Duodenal mucosa (tissue), 2 donors: ENCODE measurements at regions not wholly inside any gene's neighbourhood (a gene's known extent, or its start where the extent isn't known, plus 50 kb on each side); places are given as distances from the start of the nearest gene placed in this dataset.

ENCODE experiments used
- H3K27ac ChIP-seq: one replicate; pipeline ENCODE4 v1.7.0; 2013; ENCODE audit warnings: low read depth, low read length
- H3K27me3 ChIP-seq, 2 donors: one replicate each; pipeline ENCODE4 v1.7.0; 2013; ENCODE audit warnings: low read length in 2 of 2, control low read depth in 1 of 2; ENCODE audit not compliant: insufficient read depth in 2 of 2, control insufficient read depth in 1 of 2
- H3K36me3 ChIP-seq, 2 donors: one replicate each; pipeline ENCODE4 v1.7.0; 2013; ENCODE audit warnings: low read length in 2 of 2, control low read depth in 1 of 2; ENCODE audit not compliant: insufficient read depth in 2 of 2, control insufficient read depth in 1 of 2
- H3K4me1 ChIP-seq, 2 donors: one replicate each; pipeline ENCODE4 v1.7.0; 2013; ENCODE audit warnings: low read length in 2 of 2, control low read depth in 1 of 2; ENCODE audit not compliant: insufficient read depth in 2 of 2, control insufficient read depth in 1 of 2
- H3K4me3 ChIP-seq, 2 donors: one replicate each; pipeline ENCODE4 v1.7.0; 2013; ENCODE audit warnings: low read length in 2 of 2, low read depth in 1 of 2
- H3K9ac ChIP-seq, 2 donors: one replicate each; pipeline ENCODE4 v1.7.0; 2013; ENCODE audit warnings: low read length in 2 of 2, low read depth in 1 of 2
- H3K9me3 ChIP-seq, 2 donors: one replicate each; pipeline ENCODE4 v1.7.0; 2013; ENCODE audit warnings: low read length in 2 of 2, control low read depth in 1 of 2; ENCODE audit not compliant: control insufficient read depth in 1 of 2

DNA sequence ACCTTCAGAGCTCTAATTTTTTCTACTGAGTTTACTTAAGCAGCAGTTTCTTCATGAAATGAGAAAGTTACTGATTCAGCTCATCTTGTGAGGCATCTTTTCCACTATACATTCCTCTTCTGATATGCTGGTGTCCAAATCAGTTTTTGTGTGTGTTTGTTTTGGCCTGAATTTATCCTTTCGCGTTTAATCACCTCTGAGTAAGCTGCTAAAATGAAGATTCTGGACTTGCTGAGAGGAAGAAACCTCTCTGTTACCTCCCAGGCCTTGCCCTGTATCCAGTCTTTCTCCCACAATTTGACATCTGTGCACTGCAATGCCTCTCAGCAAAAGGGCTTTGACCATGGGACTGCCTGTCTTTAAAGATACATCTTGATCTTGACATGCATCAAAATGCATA is 536.2 kb upstream of the NRSN1 start:
- Histone ChIP-seq H3K9ac (no peak overlapping the region), H3K27ac (no peak overlapping the region), H3K36me3 (no peaks in the 10 kb centered on the region), H3K4me3 (no peak overlapping the region), H3K27me3 (no peaks in the 10 kb centered on the region), H3K4me1 (no peaks in the 10 kb centered on the region), H3K9me3 (no peaks in the 10 kb centered on the region)

DNA sequence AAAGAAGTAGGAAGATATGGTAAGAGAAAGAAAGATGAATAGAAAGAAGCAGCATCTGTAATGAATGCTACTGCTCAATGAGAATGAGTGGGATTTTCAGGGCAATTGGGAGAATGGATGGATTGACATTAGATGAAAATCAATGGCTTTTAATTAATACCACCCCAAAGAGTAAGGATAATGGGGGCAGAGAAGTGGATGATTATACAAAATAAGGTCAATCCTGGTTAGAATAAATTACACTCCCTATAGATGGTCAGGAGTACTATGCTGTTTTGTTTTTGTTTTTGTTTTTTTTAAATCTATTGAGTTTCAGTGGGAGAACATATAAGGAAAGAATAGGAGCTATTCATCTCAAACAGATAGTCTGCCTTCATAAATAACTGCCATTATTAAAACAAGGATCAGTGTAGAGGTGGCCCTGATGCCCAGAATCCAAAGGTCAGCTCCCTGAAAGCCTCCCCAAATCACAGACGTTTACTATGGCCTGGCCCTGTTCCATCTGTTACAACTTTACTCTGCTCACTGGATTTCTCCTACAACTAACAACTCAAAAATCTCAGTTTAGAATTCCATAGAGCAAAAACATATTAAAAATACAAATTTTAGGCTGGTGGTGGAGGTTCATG is 535.4 kb upstream of the NRSN1 start:
- H3K4me1 ChIP-seq, result no peaks in the 10 kb centered on the region
- H3K9ac ChIP-seq, result no peak overlapping the region
- H3K4me3 ChIP-seq, result no peak overlapping the region
- no peaks in the 10 kb centered on the region for H3K27me3 ChIP-seq
- no peaks in the 10 kb centered on the region for H3K36me3 ChIP-seq
- H3K9me3 ChIP-seq, result no peaks in the 10 kb centered on the region
- no peak overlapping the region for H3K27ac ChIP-seq

DNA sequence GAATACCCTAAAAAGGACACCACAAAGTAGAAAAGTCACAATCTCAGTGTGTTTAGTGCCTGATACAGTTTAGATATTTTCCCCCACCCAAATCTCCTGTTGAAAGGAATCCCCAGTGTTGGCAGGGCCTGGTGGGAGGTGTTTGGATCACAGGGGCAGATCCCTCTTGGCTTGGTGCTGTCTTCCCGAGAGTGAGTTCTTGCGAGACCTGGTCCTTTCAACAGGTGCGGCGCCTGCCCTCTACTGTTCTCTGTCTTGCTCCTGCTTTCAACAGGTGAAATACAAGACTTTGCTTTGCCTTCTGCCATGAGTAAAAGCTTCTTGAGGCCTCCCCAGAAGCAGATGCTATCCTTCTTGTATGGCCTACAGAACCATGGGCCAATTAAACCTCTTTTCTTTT is 534.3 kb upstream of the NRSN1 start:
- H3K9me3 ChIP-seq, result no peaks in the 10 kb centered on the region
- H3K27me3 ChIP-seq, result no peaks in the 10 kb centered on the region

DNA sequence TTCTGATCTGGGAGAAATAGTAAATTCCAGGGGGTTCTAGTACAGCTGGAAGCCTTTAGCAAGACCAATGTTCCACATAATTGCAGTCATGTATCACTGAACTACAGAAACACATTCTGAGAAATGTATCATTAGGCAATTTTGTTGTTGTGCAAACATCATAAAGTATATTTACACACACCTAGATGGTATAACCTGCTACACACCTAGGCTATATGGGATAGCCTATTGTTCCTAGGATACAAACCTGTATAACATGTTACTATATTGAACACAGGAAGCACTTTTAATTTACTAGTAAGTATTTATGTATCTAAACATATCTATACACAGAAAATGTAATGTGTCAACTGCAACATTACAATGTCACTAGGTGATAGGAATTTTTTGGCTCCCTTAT is 525.9 kb upstream of the NRSN1 start:
- Histone ChIP-seq H3K4me3 (no peak overlapping the region), H3K4me1 (no peaks in the 10 kb centered on the region), H3K36me3 (no peaks in the 10 kb centered on the region), H3K27ac (no peak overlapping the region), H3K9me3 (no peaks in the 10 kb centered on the region), H3K27me3 (no peaks in the 10 kb centered on the region), H3K9ac (no peak overlapping the region)

More for the DNA sequence above, 534.3 kb upstream of the NRSN1 start:
- H3K9ac ChIP-seq, result no peak overlapping the region
- H3K36me3 ChIP-seq, result no peaks in the 10 kb centered on the region
- no peak overlapping the region for H3K4me3 ChIP-seq
- no peak overlapping the region for H3K27ac ChIP-seq
- no peaks in the 10 kb centered on the region for H3K4me1 ChIP-seq

DNA sequence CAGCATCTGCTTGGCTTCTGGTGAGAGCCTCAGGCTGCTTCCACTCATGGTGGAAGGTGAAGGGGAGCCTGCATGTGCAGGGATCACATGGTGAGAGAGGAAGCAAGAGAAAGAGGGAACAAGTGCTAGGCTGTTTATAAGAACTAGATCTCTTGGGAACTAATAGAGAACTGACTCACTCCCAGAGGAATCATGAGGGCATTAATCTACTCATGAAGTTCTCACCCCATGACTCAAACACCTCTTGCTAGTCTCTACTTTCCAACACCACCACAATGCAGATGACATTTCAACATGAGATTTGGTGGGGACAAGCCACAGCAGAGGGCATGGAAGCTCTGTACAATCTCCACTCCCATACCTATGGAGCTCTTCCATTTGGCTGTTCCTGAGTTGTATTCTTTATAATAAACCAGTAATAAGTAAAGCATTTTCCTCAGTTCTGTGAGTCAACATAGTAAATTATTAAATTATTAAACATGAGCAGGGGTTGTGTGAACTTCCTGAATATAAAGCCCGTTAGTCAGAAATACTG is 524.1 kb upstream of the NRSN1 start:
- H3K4me1 ChIP-seq, result no peaks in the 10 kb centered on the region
- no peak overlapping the region for H3K4me3 ChIP-seq
- H3K9me3 ChIP-seq, result no peaks in the 10 kb centered on the region
- no peaks in the 10 kb centered on the region for H3K27me3 ChIP-seq
- no peak overlapping the region for H3K9ac ChIP-seq
- H3K36me3 ChIP-seq, result no peaks in the 10 kb centered on the region
- no peak overlapping the region for H3K27ac ChIP-seq

DNA sequence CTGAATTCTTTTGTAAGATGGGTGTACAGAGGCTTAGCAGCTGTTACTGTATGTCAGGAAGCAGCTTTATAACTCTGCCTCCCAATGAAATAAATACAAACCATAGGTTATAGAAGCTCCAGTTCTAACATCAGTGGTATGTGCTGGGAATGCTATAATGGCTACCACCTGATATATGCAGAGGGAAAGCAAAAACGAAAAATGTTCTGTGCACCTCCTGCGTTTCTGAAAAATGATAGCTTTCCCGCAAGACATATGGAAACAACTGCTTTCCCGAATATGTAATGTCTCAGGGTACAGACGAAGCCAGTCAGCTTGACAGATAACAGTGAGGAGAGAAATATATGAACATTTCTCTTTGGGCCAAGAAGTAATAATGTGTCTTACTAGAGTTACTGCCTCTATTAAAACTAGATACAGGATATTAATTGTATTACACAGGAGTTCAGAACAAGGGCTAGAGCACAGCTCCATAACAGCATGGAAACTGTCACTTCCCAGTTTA is 517.0 kb upstream of the NRSN1 start:
- no peak overlapping the region for H3K27ac ChIP-seq
- no peaks in the 10 kb centered on the region for H3K4me1 ChIP-seq
- no peak overlapping the region for H3K4me3 ChIP-seq
- H3K9me3 ChIP-seq, result no peaks in the 10 kb centered on the region
- no peak overlapping the region for H3K9ac ChIP-seq
- no peaks in the 10 kb centered on the region for H3K36me3 ChIP-seq
- H3K27me3 ChIP-seq, result no peaks in the 10 kb centered on the region

DNA sequence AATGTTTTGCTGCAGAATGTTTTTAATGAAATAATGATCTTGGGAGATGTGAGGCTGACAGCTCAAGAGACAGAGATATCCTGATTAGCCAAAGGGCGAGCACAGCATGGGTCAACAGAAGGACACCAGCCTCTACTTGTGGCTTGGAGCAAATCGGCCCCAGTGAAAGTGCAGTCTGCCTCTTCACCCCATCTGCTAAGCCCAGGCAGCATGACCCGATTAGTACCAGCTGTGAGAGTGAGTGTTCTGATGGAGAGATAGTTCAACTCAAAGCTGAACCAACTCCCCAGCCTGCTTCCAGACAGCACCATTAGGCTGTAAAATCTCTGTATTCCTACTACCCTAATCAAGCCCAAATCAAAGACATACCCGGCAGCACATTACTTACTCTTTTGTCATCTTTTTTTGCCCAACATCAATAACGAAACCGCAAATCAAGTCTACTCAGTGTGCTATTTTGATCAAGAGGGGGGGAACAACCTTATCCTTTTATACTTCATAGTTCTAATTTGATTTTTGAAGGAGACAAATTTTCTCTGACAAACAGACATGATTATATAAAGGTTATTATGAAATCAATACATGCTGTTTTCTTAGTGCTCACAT is 514.1 kb upstream of the NRSN1 start:
- Histone ChIP-seq H3K4me3 (no peak overlapping the region), H3K27ac (no peak overlapping the region), H3K9ac (no peak overlapping the region)

DNA sequence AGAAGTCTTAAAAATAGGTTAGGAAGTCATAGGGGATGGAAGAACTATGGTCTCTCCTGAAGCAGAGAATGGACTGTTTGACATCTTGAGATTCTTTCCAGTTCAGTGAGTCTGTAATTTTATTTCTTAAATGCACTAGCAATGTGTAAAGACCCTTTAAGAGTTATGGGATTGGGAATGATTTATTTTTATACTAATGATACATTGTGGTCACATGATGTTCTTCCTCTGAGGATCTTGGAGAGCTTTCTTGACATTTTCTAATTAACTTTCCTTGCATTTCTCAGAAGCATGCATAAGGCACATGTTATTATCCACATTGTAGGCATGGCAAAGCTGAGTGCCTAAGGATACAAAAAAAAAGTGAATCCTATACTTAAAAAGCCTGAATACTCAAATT is 507.6 kb upstream of the NRSN1 start:
- no peaks in the 10 kb centered on the region for H3K4me1 ChIP-seq
- no peak overlapping the region for H3K9ac ChIP-seq
- no peak overlapping the region for H3K27ac ChIP-seq
- no peak overlapping the region for H3K4me3 ChIP-seq
- H3K27me3 ChIP-seq, result no peaks in the 10 kb centered on the region
- no peaks in the 10 kb centered on the region for H3K9me3 ChIP-seq
- H3K36me3 ChIP-seq, result no peaks in the 10 kb centered on the region

More for the DNA sequence above, 514.1 kb upstream of the NRSN1 start:
- no peaks in the 10 kb centered on the region for H3K36me3 ChIP-seq
- no peaks in the 10 kb centered on the region for H3K9me3 ChIP-seq
- no peaks in the 10 kb centered on the region for H3K27me3 ChIP-seq
- no peaks in the 10 kb centered on the region for H3K4me1 ChIP-seq

DNA sequence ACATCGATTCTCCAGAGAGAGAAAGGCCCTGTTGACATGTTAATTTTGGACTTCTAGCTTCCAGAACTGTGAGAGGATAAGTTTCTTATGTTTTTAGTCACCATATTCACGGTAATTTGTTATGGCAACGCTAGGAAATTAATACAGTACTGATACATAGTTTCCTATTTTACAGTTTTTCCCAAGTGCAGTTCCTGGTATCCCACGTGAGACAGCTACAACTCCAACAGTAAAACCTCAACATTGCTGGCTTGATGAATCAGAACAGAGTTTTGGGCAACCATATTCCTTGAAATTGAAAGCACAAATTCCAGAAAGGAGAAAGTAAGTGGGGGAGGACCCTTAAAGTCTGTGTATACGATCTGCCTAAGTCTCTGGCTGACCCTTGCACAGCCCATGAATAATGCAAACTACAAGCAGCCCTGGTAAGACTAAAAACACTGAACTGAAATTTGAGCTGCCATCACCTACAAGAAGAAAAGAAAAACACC is 505.1 kb upstream of the NRSN1 start:
- Histone ChIP-seq H3K36me3 (no peaks in the 10 kb centered on the region), H3K27me3 (no peaks in the 10 kb centered on the region), H3K4me3 (no peak overlapping the region), H3K27ac (no peak overlapping the region), H3K9ac (no peak overlapping the region), H3K9me3 (no peaks in the 10 kb centered on the region), H3K4me1 (no peaks in the 10 kb centered on the region)

DNA sequence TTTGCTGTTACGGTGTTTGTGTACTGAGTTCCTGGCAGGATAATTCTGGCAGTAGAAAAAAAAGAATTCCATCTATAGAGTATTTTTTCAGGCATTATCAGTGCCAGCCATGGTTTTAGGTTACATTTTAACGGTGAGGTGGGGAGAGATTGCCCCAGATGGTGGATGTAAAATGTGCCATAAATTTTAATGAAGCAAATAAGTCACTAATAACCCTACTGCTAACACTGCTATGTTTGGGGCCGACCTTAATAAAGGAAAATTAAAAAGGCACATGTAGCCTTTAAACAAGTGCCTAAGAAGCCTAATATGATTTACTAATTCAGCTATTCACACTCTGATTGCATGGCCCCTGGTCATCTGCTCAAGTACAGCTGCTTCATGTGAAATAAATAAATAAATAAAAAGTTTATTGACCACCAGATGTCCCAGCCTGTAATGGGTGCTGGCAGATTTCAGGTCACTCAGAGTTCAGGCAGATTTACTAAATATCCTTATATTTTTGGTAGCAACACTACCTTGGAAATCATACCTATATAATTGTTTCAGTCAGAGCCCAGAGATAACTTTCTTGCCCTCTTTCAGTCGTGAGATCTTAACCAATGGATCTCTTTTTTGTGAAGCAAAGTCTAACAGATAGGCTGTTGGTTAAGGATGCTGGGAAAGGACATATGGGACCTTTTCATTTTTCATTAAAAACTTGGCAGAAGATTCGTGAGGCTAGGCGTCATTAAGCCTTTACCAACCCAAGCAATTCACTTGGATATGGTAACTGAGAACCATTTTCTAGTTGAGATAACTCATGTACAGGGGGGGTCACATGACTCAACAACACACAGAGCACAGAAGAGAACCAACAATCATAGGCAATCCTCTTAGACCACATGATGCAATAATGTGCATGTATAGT is 495.0 kb upstream of the NRSN1 start:
- no peak overlapping the region for H3K4me3 ChIP-seq
- H3K36me3 ChIP-seq, result no peaks in the 10 kb centered on the region
- no peaks in the 10 kb centered on the region for H3K4me1 ChIP-seq
- no peak overlapping the region for H3K27ac ChIP-seq
- H3K9me3 ChIP-seq, result no peaks in the 10 kb centered on the region
- H3K27me3 ChIP-seq, result no peaks in the 10 kb centered on the region
- H3K9ac ChIP-seq, result no peak overlapping the region
